ENCODE measurements at regions not wholly inside any gene's neighbourhood (a gene's known extent, or its start where the extent isn't known, plus 50 kb on each side); places are given as distances from the start of the nearest gene placed in this dataset.

GRCh38 chr15:91611561-91612323 lies 241.8 kb upstream of the SLCO3A1 start:
- DNase-seq (ENCODE audit: low spot score): peak; percentile 11
- TF ChIP-seq EZH2 (IDR thresholded peaks at IDR 0.05; ENCODE audit: borderline replicate concordance): no peak
- no peak for TF ChIP-seq CTCF (IDR thresholded peaks at IDR 0.05; ENCODE audit: poor library complexity)
- no peak for TF ChIP-seq EZH2phosphoT487 (IDR thresholded peaks at IDR 0.05; ENCODE audit: low read depth, severe bottlenecking, unreplicated experiment)
- no peak overlapping the region for H2AFZ ChIP-seq
- H3K4me2 ChIP-seq: no peak overlapping the region
- H3K4me1 ChIP-seq (ENCODE audit: insufficient read depth): no peaks in the 10 kb centered on the region
- 71% methylated on average over 10 of the region's 10 CpGs for WGBS (ENCODE audit: low lambda C conversion rate, missing lambda C conversion rate)
- H3K79me2 ChIP-seq: no peaks in the 10 kb centered on the region
- no peaks in the 10 kb centered on the region for H3K36me3 ChIP-seq (replicated peaks; ENCODE audit: insufficient read depth, low read depth)
- no peaks in the 10 kb centered on the region for H4K20me1 ChIP-seq (ENCODE audit: insufficient read depth, poor library complexity, severe bottlenecking)
- no peak overlapping the region for H3K4me3 ChIP-seq
- H3K27me3 ChIP-seq: no peaks in the 10 kb centered on the region
- H3K9me2 ChIP-seq (replicated peaks; ENCODE audit: insufficient read depth): no peaks in the 10 kb centered on the region
- no peaks in the 10 kb centered on the region for H3K9me3 ChIP-seq (ENCODE audit: low read depth)
- no peak overlapping the region for H3K27ac ChIP-seq

- no peak for DNase-seq (ENCODE audit: low spot score)
- no peaks in the 10 kb centered on the region for H3K9me3 ChIP-seq (ENCODE audit: low read depth)
- H3K79me2 ChIP-seq: no peaks in the 10 kb centered on the region
- H3K4me2 ChIP-seq: no peak overlapping the region
- no peaks in the 10 kb centered on the region for H3K36me3 ChIP-seq (replicated peaks; ENCODE audit: insufficient read depth, low read depth)
- H3K27me3 ChIP-seq: no peaks in the 10 kb centered on the region
- TF ChIP-seq EZH2phosphoT487 (IDR thresholded peaks at IDR 0.05; ENCODE audit: low read depth, severe bottlenecking, unreplicated experiment) (no peak), EZH2 (IDR thresholded peaks at IDR 0.05; ENCODE audit: borderline replicate concordance) (no peak)
- 44% methylated on average over 4 of the region's 4 CpGs for WGBS (ENCODE audit: low lambda C conversion rate, missing lambda C conversion rate)
- no peak overlapping the region for H3K4me3 ChIP-seq
- H2AFZ ChIP-seq: no peak overlapping the region
- no peaks in the 10 kb centered on the region for H3K9me2 ChIP-seq (replicated peaks; ENCODE audit: insufficient read depth)
- no peak overlapping the region for H3K27ac ChIP-seq
- H4K20me1 ChIP-seq (ENCODE audit: insufficient read depth, poor library complexity, severe bottlenecking): no peaks in the 10 kb centered on the region
- no peaks in the 10 kb centered on the region for H3K4me1 ChIP-seq (ENCODE audit: insufficient read depth)
Measured at GRCh38 chr15:91620229-91620628, 233.3 kb upstream of the SLCO3A1 start.

- Histone ChIP-seq H3K4me2 (no peak overlapping the region), H3K79me2 (no peaks in the 10 kb centered on the region), H4K20me1 (ENCODE audit: insufficient read depth, poor library complexity, severe bottlenecking) (no peaks in the 10 kb centered on the region), H3K27ac (no peak overlapping the region), H2AFZ (no peak overlapping the region), H3K9me2 (replicated peaks; ENCODE audit: insufficient read depth) (no peaks in the 10 kb centered on the region), H3K9me3 (ENCODE audit: low read depth) (no peaks in the 10 kb centered on the region), H3K36me3 (replicated peaks; ENCODE audit: insufficient read depth, low read depth) (no peaks in the 10 kb centered on the region), H3K4me3 (no peak overlapping the region), H3K4me1 (ENCODE audit: insufficient read depth) (no peaks in the 10 kb centered on the region), H3K27me3 (no peaks in the 10 kb centered on the region)
- WGBS (ENCODE audit: low lambda C conversion rate, missing lambda C conversion rate): 93% methylated on average over 4 of the region's 4 CpGs
- TF ChIP-seq EZH2 (IDR thresholded peaks at IDR 0.05; ENCODE audit: borderline replicate concordance) (no peak), EZH2phosphoT487 (IDR thresholded peaks at IDR 0.05; ENCODE audit: low read depth, severe bottlenecking, unreplicated experiment) (no peak), CTCF (IDR thresholded peaks at IDR 0.05; ENCODE audit: poor library complexity) (no peak)
- DNase-seq (ENCODE audit: low spot score): no peak
Measured at GRCh38 chr15:91622235-91622634, 231.3 kb upstream of the SLCO3A1 start.

- H3K27ac ChIP-seq: no peak overlapping the region
- no peak overlapping the region for H3K4me3 ChIP-seq
- TF ChIP-seq CTCF (IDR thresholded peaks at IDR 0.05; ENCODE audit: poor library complexity): no peak
- no peaks in the 10 kb centered on the region for H3K79me2 ChIP-seq
- 74% methylated on average over 8 of the region's 8 CpGs for WGBS (ENCODE audit: low lambda C conversion rate, missing lambda C conversion rate)
- no peaks in the 10 kb centered on the region for H3K9me2 ChIP-seq (replicated peaks; ENCODE audit: insufficient read depth)
- H2AFZ ChIP-seq: no peak overlapping the region
- DNase-seq (ENCODE audit: low spot score): no peak
- H3K4me1 ChIP-seq (ENCODE audit: insufficient read depth): no peaks in the 10 kb centered on the region
- no peaks in the 10 kb centered on the region for H3K9me3 ChIP-seq (ENCODE audit: low read depth)
- no peaks in the 10 kb centered on the region for H3K36me3 ChIP-seq (replicated peaks; ENCODE audit: insufficient read depth, low read depth)
- H3K4me2 ChIP-seq: no peak overlapping the region
- no peaks in the 10 kb centered on the region for H3K27me3 ChIP-seq
- H4K20me1 ChIP-seq (ENCODE audit: insufficient read depth, poor library complexity, severe bottlenecking): no peaks in the 10 kb centered on the region
Measured at GRCh38 chr15:91622711-91623342, 230.7 kb upstream of the SLCO3A1 start.

All from hepatocyte (in vitro differentiated cells).